HG02852 (cell line): ENCODE measurements at regions not wholly inside any gene's neighbourhood (a gene's known extent, or its start where the extent isn't known, plus 50 kb on each side); places are given as distances from the start of the nearest gene placed in this dataset.
"Not testable (repeated sequence)": the region's sequence is repeated elsewhere in the genome, so short reads cannot be mapped to it uniquely, and the experiment has no call there.

Experiments used
- ATAC-seq: cut with Tn5 transposase; IDR thresholded peaks from one replicate; pipeline ENCODE4 v1.9.1; 2021; ENCODE audit warnings: mild to moderate bottlenecking, moderate library complexity; ENCODE audit not compliant: unreplicated experiment

DNA sequence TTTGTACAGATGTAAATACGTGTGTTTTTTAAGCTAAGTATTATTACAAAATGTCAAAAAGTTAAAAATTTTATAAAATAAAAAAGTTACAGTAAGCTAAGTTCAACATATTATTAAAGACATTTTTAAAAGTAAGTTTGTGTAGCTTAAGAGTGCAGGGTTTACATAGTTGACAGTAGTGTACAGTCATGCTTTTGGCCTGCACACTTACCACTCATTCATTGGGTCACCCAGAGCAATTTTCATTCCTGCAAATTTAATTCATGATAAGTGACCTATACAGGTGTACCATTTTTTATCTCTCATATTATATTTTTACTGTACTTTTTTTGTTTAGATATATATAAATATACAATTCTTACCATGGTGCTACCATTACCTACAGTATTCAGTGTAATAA, 769.9 kb upstream of the SLITRK6 start:
- ATAC-seq = no peak

DNA sequence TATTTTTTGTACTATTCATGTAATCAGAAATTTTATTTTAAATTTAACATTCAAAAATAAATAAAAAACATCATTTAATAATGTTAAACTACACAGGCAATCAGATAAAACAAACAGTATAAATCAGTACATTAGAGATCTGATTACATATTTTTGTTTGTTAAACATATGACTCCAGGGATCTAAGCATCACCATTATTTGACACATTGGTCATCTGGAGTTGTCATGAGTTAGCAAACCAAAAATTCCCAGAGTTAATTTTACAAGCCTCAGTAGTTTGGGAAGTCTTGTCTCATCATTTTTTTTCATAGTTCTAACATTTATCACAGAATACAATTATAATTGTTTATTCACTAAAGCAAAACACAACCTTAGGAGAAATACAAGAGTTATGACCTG, 770.8 kb upstream of the SLITRK6 start:
- ATAC-seq = no peak

DNA sequence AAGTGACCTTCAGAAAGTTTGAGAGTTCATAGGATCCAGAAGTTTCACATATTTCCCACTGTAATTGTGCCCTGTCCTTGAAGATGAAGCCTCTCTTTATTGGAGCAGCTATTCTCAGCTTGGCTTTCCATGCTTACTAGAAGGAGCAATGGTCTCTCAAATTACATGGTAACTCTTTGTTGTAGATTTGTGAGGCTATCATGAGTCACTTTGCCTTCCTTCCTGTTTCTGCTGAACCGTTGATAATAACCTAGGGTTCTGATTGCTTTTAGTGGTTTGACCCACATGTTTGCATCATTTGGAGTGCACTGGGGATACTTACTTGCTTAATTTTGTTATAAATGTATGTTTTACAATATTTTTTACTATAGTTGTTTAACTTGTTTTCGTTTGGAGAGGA, 772.9 kb upstream of the SLITRK6 start:
- ATAC-seq = no peak

DNA sequence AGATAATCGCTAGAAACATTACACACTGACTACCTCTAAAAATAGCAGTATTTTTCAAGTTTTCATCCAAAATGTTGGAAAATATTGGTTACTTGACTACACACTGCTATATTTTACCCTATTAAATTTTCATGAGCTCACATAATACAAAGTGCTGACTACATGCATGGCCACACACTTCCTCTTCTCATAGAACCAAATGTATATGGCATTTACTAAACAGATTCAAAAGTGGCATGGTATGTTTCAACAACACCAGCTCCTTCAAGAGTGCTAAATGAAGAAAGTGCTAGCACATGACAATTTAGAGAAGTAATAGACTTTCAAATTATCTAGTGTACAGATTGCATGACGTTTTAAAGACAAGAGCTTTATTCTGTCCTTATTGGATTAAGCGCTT, 780.4 kb upstream of the SLITRK6 start:
- ATAC-seq = no peak

DNA sequence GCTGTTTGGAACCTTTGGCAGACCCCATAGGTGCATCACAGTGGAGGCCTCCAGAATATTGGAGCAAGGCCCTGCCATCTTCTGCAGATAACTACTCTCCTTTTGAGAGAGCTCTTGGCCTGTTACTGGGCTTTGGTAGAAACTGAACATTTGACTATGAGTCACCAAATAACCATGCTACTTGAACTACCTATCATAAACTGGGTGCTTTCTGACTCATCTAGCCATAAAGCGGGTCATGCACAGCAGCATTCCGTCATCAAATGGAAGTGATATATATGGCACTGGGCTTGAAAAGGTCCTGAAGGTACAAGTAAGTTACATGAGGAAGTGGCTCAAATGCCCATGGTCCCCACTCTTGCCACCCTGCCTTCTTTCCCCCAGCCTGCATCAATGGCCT, 782.5 kb upstream of the SLITRK6 start:
- no peak for ATAC-seq

DNA sequence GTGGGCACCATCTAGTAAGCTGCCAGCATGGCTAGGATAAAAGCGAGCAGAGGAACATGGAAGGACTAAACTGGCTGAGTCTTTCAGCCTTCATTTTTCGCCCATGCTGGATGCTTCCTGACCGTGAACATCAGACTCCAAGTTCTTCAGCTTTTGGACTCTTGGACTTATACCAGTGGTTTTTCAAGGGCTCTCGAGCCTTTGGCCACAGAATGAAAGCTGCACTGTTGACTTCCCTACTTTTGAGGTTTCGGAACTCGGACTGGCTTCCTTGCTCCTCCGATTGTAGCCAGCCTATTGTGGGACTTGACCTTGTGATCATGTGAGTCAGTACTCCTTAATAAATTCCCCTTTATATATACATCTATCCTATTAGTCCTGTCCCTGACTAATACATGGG, 785.1 kb upstream of the SLITRK6 start:
- no peak for ATAC-seq

DNA sequence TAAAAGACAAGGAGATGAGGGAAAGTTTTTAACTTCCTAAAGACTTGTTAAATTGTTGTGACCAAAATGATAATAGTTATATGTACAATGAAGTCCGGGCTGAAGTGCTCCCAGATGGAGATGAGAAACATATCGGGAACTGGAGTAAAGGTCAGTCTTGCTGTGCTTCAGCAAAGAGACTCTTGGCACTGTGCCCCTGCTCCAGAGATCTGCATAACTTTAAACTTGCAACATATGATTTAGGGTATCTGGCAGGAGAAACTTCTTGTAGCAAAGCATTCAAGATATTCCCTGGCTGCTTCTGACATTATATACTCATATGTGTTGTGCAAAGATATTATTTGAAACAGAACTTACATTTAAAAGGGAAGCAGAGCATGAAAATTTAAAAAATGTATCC, 786.6 kb upstream of the SLITRK6 start:
- no peak for ATAC-seq

DNA sequence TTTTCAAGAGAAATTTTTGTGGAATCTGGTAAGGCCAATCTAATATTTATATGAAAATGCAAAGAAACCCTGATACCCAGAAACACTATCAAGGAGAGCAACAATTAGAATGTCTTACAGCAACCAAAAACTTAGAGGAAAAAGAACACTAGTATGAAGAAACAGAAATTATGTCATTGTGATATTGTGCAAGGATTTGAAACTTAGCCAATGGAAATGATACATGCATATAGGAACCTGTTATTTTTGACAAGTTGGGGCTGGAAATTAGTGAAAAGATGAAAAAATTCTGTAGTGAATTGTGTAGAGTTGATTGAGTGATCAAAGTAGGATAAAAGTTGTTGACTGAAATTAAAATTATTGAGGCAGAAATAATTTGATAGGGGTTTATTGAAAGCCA, 792.6 kb upstream of the SLITRK6 start:
- no peak for ATAC-seq

DNA sequence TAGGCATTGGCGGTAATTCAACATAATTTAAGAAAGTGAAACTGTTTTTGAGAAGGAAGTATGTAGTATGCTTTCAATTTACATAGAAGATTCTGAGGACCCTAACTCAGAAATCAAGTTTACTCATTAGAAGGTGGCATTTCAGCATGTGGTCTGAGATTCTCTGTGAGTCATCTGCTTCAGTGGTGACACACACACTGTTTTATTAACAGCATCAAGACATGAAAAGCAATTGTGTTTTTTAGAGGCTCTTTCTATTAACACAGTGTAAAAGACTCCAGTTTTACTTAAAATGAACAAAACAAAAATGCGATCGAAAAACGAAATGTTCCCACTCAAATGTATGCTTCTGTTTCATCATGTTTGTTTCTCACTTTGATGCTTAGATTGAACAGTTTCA, 802.1 kb upstream of the SLITRK6 start:
- no peak for ATAC-seq

DNA sequence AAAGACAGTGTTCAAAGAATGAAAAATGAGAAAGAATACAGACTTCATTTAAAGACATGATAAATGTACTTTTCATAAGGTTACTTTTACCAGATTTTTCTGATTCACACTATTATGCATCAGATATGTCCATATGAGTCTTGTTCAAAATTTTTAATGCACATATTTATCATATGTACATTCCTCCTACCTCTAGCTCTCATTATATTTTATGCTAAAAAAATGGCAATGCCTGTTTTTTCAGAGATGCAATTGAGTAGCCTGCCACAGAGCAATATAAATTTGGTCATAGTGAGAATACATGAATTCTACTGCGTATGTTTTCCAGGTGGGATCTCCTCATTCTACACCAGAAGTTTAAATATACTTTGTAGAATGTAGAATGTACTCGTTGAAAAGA, 807.0 kb upstream of the SLITRK6 start:
- ATAC-seq = no peak

DNA sequence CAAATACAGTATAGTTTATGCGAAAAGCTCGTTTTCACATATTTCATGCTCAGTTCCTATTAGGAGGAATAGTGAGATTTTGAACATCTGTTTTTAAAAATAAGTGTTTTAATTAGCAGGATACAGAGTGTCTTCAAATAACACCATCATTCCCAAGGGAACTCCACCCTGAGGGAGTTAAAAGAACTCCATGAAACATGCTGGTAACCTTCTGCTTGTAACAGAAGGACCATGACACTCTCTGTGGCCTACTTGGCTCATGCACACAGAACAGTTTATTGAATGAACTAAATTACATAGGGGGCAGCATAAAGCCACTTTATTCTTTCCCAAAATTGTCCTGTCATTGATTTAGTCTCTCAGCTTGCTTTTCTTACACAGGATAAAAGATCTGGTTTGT, 809.5 kb upstream of the SLITRK6 start:
- no peak for ATAC-seq

DNA sequence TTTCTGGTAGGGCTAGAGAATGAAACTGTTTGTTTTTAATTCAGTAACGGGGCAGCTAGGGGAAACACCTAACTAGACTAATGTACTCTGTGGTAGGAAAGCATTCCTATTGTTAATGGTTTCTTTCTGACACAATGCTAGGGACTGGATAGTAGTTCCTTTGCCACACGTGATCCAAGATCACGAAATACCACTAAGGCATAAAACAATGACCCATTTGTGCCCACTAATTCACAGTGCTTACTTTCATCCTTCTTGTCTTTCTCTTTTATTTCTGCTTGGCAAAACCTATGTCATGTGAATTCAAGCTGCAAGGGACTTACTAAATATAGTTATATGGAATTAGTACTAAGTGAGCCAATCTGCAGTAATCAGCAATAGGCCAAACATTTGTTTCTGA, 834.1 kb upstream of the SLITRK6 start:
- no peak for ATAC-seq

DNA sequence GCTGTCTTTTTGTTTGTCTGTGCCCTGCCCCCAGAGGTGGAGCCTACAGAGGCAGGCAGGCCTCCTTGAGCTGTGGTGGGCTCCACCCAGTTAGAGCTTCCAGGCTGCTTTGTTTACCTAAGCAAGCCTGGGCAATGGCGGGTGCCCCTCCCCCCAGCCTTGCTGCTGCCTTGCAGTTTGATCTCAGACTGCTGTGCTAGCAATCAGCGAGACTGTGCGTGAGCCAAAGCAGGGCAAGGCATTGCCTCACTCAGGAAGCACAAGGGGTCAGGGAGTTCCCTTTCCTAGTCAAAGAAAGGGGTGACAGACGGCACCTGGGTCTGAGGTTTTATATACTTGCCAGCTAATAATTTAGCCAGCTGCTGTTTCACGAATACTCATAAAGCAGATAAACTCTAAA, 852.0 kb upstream of the SLITRK6 start:
- not testable (repeated sequence) for ATAC-seq

DNA sequence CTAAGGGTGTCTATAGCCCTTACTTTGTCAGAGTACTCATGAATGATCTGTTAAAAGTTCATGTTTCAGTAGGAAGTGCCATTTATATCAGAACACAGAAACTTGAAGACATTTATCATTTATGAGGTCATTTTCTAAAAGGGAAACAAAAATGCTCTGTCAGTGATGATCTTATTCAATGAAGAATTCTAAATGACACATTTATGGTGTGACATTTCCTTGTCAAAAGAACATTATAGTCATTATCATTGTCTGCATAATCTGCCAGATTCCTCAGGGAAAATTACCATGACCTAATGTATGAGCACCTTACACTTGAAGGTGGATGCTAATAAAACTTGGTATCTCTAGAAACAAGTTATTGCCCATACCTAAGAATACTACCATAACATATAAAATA, 853.8 kb upstream of the SLITRK6 start:
- no peak for ATAC-seq

DNA sequence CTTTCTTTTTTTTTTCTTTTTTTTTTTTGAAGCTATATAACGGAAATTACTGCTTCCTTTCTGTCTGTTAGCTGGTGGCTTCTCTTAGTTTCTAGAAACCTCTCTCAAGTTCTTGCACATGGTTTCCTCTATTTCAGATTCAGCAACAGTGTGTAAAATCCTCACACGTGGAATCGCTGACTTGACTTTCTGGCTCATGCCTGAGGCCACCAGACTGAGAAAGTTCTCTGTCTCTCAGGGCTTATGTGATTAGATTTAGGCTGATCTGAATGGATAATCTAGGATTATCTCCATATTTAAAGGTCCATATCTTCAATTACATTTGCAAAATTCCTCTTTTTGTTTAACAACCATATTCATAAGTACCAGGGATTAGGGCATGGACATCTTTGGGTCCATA, 856.3 kb upstream of the SLITRK6 start:
- no peak for ATAC-seq

DNA sequence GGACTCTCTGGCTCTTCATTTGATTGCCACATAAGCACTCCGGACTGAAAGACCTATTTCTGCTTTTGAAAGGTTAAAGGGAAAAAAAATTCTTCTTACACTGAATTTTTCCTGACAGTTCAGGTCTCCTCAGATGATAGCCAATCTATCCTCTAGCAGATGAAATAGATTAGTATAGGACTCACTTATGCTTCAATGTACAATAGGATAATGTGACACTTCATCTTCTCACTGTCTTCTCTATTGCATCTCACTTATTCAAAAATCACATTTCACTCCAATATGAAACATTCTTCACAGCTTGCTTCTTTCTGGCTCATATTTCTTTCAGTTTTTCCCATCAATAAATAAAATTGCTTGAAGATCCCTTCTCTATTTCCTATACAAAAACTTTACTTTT, 860.9 kb upstream of the SLITRK6 start:
- no peak for ATAC-seq

DNA sequence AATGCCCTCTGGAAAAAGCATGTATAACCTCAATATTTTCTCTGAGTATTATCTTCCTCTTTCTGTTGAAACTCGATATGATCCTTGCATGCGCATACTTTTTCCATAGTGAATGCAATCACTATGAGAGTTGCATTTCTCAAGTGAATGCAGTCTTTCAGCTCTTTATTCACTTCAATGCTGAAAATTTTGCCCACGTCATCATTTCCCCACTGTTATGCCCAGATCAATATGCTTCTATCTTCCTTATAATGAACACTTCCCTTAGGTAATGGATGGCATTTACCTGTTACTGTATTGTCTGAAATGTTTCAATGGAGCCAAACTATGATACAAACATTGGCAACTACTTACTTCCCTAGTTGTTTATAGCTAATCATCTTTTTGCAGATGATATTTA, 866.6 kb upstream of the SLITRK6 start:
- no peak for ATAC-seq

DNA sequence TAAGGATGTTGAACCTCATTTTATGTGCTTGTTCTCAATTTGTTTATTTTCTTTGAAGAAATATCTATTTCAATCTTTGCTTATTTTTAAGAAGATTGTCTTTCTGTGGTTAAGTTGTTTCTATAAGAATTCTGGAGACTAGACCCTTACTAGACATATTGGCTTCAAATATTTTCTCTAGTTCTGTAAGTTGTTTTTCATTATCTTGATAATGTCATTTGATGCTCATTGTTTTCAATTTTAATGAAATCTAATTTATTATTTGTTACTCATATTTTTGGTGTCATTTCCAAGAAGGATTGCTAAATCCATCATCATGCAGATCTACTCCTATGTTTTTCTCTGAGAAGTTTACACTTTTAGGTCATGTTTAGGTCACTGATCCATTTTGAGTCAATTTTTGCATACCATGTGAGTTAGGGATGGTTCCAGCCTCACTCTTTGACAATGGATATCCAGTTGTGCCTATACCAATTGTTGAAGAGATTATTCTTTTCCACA, 874.8 kb upstream of the SLITRK6 start:
- ATAC-seq = no peak

DNA sequence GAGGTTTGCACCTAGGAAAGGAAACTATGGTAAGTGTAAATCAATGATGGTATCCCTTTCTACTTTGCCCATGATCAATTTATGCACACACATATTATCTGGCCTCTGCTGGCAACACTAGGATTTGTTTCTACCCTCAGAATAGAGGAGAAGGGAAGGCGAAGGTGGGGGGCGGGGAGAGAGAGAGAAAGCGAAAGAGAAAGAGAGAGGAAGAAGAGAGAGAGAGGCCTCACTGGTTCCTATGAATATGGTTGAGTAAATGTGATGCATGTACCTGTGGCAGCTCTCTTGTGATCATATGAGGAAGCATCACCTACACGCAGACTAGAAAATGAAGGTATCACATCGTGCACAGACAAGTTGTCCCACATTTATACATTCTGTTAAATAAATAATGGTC, 882.0 kb upstream of the SLITRK6 start:
- no peak for ATAC-seq

DNA sequence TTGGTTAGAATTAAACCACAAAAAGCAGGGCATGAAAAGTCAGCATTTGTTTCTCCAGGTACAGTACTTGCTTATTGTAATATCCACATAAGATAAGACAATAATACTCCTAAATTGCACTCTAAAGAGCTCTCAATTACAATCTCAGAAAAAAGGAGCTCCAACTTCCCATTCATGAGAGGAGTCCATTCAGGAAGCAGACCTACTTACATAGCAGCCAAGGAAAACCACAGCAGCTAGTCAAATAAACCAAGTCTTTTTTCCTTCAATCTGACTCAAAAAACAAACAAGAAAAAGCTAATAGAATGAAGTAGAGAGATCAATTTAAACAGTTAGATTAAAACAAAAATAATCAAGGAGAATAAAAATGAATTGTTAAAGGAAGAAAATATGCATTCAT, 885.2 kb upstream of the SLITRK6 start:
- ATAC-seq = no peak

DNA sequence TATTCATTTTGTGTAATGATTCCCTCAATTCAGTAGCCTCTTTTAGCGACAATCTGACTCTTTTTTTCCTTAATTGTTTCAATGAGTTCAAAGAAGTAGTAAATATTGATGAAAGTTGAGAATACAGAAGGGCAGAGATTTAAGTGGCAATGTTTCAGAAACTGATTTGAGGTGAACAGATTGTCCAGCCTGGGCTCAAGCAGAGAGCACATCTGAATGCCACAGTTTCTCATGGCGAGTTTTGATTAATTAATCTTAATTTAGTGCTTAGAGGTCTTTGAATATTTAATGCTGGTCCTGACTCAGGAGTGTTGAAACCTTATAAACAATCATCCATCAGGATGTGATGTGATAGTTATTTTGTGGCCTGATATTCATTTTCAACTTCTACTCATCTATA, 890.7 kb upstream of the SLITRK6 start:
- ATAC-seq = no peak

DNA sequence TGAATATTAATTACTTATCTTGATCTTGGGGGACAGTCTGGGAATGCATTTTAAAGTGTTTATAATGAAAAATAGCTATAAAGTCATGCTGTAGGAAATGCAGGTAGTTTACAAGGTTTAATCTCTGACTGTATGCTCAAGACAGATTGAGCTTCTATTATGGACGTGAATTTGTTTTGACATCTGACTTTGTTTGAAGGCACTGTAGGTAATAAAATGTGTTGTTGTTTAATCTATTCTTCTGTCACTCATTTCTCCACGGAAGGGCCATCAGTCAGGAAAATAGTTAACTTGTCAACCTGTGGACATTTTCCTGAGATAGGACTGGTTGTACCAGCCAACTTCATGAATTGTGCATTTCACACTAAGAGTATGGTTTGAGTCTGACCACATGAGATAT, 893.1 kb upstream of the SLITRK6 start:
- no peak for ATAC-seq

DNA sequence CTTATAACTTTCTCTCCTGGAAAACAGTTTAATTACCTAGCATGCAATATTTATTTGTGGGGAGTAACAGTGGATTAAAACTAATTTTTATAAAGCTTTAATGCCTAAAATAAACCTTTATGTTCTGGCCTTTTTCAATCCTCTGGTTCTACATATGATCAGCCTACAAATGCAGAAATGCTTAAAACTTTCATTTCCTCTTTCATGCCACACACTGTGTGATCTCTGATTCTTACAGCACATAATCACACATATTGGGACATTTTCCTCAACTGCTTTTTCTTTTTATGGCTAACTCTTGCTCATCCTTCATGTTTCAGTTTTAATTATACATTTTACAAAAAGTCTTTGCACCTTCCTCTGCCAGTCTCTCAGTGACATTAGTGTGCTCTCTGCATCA, 910.8 kb upstream of the SLITRK6 start:
- ATAC-seq = no peak

DNA sequence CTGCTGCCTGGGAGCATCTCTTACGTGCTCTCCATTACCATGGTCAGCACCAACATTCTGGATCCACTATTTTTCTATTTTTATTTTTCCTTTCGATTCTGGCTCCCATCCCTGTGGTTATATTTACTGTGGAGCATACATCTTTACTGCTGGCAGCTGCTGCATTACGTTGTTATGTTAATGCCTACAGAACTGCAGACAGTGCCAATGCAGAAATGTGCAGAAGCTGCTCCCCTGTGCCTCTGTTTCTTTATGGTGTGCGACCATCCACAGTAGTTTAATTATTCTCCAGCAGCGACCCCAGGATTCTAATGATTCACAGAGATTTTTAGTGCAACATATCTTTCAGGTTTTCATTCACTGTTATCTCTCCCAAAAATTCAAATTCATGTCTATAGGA, 911.7 kb upstream of the SLITRK6 start:
- ATAC-seq = no peak
